Frontal cortex (tissue), 3 donors: ENCODE measurements at regions not wholly inside any gene's neighbourhood (a gene's known extent, or its start where the extent isn't known, plus 50 kb on each side); places are given as distances from the start of the nearest gene placed in this dataset.
A peak's percentile ranks its signal among the peaks of the same experiment; 100 is the strongest.

Experiments
- DNase-seq, 2 donors: peaks; one replicate each; pipeline ENCODE4 v3.0.0; 2012; ENCODE audit warnings: low spot score in 2 of 2
- FAIRE-seq: peaks from 2 replicates; lab custom pipeline; 2012; peaks lifted over from hg19 to GRCh38; lab: Jason Lieb, UNC
- donor health status: control.
- donor health status: control.
- donor health status: control.

GRCh38 chr10:28913436-28914237, 236.3 kb downstream of the BAMBI start:
- FAIRE-seq (no peak), DNase-seq (no peak)

GRCh38 chr10:28914701-28915100, 237.4 kb downstream of the BAMBI start:
- DNase-seq = no peak
- no peak for FAIRE-seq

GRCh38 chr10:28915989-28916588, 238.8 kb downstream of the BAMBI start:
- no peak for FAIRE-seq
- no peak for DNase-seq

- FAIRE-seq = no peak
Observed at GRCh38 chr10:28920091-28920490, 242.8 kb downstream of the BAMBI start.

GRCh38 chr10:28922127-28922526, 244.8 kb downstream of the BAMBI start:
- DNase-seq (no peak), FAIRE-seq (no peak)

More at GRCh38 chr10:28920091-28920490, 242.8 kb downstream of the BAMBI start:
- DNase-seq = no peak

- no peak for FAIRE-seq
Observed at GRCh38 chr10:28922861-28923260, 245.5 kb downstream of the BAMBI start.

GRCh38 chr10:28924717-28925116, 247.4 kb downstream of the BAMBI start:
- no peak for FAIRE-seq
- no peak for DNase-seq

More at GRCh38 chr10:28922861-28923260, 245.5 kb downstream of the BAMBI start:
- no peak for DNase-seq

GRCh38 chr10:28925121-28925663, 247.9 kb downstream of the BAMBI start:
- FAIRE-seq = no peak
- DNase-seq = no peak

- DNase-seq (no peak), FAIRE-seq (no peak)
Observed at GRCh38 chr10:28926932-28927331, 249.6 kb downstream of the BAMBI start.

- DNase-seq = no peak
- no peak for FAIRE-seq
Observed at GRCh38 chr10:28928484-28928883, 251.2 kb downstream of the BAMBI start.

- FAIRE-seq = no peak
- DNase-seq = no peak
Observed at GRCh38 chr10:28929942-28930341, 252.6 kb downstream of the BAMBI start.

GRCh38 chr10:28930514-28931495, 253.5 kb downstream of the BAMBI start:
- DNase-seq (no peak), FAIRE-seq (no peak)

- DNase-seq (no peak), FAIRE-seq (no peak)
Observed at GRCh38 chr10:28935061-28935460, 257.7 kb downstream of the BAMBI start.

GRCh38 chr10:28937959-28938358, 260.6 kb downstream of the BAMBI start:
- no peak for DNase-seq
- FAIRE-seq = no peak

GRCh38 chr10:28938745-28939144, 261.4 kb downstream of the BAMBI start:
- no peak for FAIRE-seq
- no peak for DNase-seq

- DNase-seq = peak in 1 of 2 donors; percentile 24
- no peak for FAIRE-seq
Observed at GRCh38 chr10:28939281-28940157, 262.2 kb downstream of the BAMBI start.

GRCh38 chr10:28940158-28940888, 263.0 kb downstream of the BAMBI start:
- FAIRE-seq (no peak), DNase-seq (no peak)

- FAIRE-seq = no peak
Observed at GRCh38 chr10:28942012-28942411, 264.7 kb downstream of the BAMBI start.

More at GRCh38 chr10:28942012-28942411, 264.7 kb downstream of the BAMBI start:
- DNase-seq = no peak
